ENCODE measurements at regions not wholly inside any gene's neighbourhood (a gene's known extent, or its start where the extent isn't known, plus 50 kb on each side); places are given as distances from the start of the nearest gene placed in this dataset.

DNA sequence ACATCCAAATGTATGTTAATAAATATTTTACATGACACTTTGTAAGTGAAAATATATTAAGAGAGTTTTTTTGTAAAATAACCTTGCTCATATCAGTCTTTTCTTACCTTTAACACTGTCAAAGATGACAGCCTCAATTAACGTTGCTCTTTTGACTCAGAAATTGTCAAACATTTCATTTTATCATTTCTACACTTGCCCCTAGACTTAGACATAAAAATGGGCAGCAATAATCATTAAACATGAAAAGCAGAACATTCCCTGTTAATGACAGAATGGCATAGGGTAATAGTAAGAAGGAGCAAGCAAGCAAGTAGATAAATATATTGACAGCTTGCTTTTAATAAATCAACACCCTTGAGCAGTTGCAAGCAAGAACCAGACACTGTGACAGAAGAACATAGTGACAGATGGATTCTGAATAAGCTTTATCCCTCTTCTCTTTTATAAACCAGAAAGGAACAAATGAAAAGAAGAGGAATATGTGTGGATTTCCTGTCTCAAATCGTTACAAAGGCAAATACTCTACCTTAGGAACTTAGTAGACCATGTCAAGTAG lies 796.0 kb upstream of the CHD1 start:
- Histone ChIP-seq H3K27me3 (ENCODE audit: control insufficient read depth in 2 of 2, insufficient read depth in 2 of 2, low read length in 2 of 2) (no peaks in the 10 kb centered on the region), H3K9ac (ENCODE audit: low read depth in 1 of 2, low read length in 2 of 2) (no peak overlapping the region), H3K27ac (ENCODE audit: low read depth in 2 of 2, low read length in 2 of 2) (no peak overlapping the region), H3K36me3 (ENCODE audit: control insufficient read depth in 2 of 2, insufficient read depth in 2 of 2, low read length in 2 of 2) (no peaks in the 10 kb centered on the region), H3K4me1 (ENCODE audit: control insufficient read depth in 2 of 2, insufficient read depth in 2 of 2, low read length in 2 of 2) (no peaks in the 10 kb centered on the region), H3K4me3 (ENCODE audit: low read length in 2 of 2) (no peak overlapping the region), H3K9me3 (ENCODE audit: control insufficient read depth in 2 of 2, low read length in 2 of 2) (no peaks in the 10 kb centered on the region)

DNA sequence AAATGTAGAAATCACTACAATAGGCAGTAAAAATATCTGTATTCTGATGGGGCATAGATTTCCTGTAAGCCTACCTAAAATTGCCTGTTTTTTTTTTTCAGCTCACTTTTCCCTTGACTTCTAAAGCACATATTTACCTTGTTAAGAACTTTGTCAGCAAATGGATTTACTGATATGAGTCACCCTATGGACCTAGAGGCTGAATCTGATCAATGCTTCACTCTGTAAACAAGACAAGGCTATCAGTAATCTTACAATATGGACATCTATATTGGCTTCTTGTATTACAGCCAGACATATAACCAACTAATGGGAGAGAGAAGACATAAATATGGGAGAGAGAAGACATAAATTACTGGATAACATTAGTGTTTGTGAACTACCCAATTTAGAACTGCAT lies 792.7 kb upstream of the CHD1 start:
- Histone ChIP-seq H3K36me3 (ENCODE audit: control insufficient read depth in 2 of 2, insufficient read depth in 2 of 2, low read length in 2 of 2) (no peaks in the 10 kb centered on the region), H3K4me1 (ENCODE audit: control insufficient read depth in 2 of 2, insufficient read depth in 2 of 2, low read length in 2 of 2) (no peaks in the 10 kb centered on the region), H3K27ac (ENCODE audit: low read depth in 2 of 2, low read length in 2 of 2) (no peak overlapping the region), H3K9ac (ENCODE audit: low read depth in 1 of 2, low read length in 2 of 2) (no peak overlapping the region), H3K9me3 (ENCODE audit: control insufficient read depth in 2 of 2, low read length in 2 of 2) (no peaks in the 10 kb centered on the region), H3K27me3 (ENCODE audit: control insufficient read depth in 2 of 2, insufficient read depth in 2 of 2, low read length in 2 of 2) (no peaks in the 10 kb centered on the region), H3K4me3 (ENCODE audit: low read length in 2 of 2) (no peak overlapping the region)

DNA sequence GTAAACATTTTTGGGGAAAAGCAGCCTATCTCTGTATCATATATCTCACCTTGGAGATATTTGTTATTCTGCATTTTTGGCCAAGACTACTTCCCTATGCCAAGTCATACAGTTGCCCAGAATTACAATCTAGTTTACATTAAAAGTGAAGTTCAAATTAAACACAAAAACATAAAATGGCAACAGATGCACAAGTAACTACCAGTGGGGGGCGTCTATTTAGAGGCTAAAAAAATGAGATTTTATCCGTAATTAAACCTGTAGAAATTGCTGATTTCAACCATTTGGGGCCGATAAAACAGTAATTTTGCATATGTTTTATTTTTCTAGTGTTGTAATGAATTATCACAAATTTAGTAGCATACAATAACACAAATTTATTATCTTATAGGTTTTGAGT lies 787.1 kb upstream of the CHD1 start:
- no peaks in the 10 kb centered on the region for H3K36me3 ChIP-seq (ENCODE audit: control insufficient read depth in 2 of 2, insufficient read depth in 2 of 2, low read length in 2 of 2)
- no peak overlapping the region for H3K4me3 ChIP-seq (ENCODE audit: low read length in 2 of 2)
- H3K9me3 ChIP-seq (ENCODE audit: control insufficient read depth in 2 of 2, low read length in 2 of 2) = no peaks in the 10 kb centered on the region
- no peak overlapping the region for H3K9ac ChIP-seq (ENCODE audit: low read depth in 1 of 2, low read length in 2 of 2)
- no peaks in the 10 kb centered on the region for H3K27me3 ChIP-seq (ENCODE audit: control insufficient read depth in 2 of 2, insufficient read depth in 2 of 2, low read length in 2 of 2)
- no peaks in the 10 kb centered on the region for H3K4me1 ChIP-seq (ENCODE audit: control insufficient read depth in 2 of 2, insufficient read depth in 2 of 2, low read length in 2 of 2)
- no peak overlapping the region for H3K27ac ChIP-seq (ENCODE audit: low read depth in 2 of 2, low read length in 2 of 2)

DNA sequence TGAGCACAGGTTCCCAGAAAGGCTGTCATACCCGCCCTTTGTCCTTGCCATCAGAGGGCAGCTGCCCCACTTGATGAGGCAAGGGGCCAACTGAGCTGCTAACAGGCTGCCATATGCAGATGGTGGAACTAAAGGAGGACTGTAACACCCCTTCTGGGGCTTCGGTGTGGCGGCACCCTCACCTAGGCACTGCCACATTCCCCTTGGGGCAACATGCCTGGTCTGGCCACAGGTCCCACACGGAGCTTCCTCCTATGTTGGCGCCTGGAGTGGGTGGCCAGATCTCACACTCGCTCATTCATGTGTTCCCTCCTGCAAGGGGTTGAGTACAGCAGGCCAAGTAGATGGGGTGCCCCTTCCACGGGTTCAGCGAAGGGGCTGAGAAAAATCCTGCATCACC lies 777.4 kb upstream of the CHD1 start:
- Histone ChIP-seq H3K36me3 (ENCODE audit: control insufficient read depth in 2 of 2, insufficient read depth in 2 of 2, low read length in 2 of 2) (no peaks in the 10 kb centered on the region), H3K4me3 (ENCODE audit: low read length in 2 of 2) (no peak overlapping the region), H3K9ac (ENCODE audit: low read depth in 1 of 2, low read length in 2 of 2) (no peak overlapping the region), H3K27ac (ENCODE audit: low read depth in 2 of 2, low read length in 2 of 2) (no peak overlapping the region), H3K4me1 (ENCODE audit: control insufficient read depth in 2 of 2, insufficient read depth in 2 of 2, low read length in 2 of 2) (no peaks in the 10 kb centered on the region), H3K27me3 (ENCODE audit: control insufficient read depth in 2 of 2, insufficient read depth in 2 of 2, low read length in 2 of 2) (no peaks in the 10 kb centered on the region), H3K9me3 (ENCODE audit: control insufficient read depth in 2 of 2, low read length in 2 of 2) (no peaks in the 10 kb centered on the region)

GRCh38 chr5:99702565-99702964 lies 773.8 kb upstream of the CHD1 start:
- Histone ChIP-seq H3K27me3 (ENCODE audit: control insufficient read depth in 2 of 2, insufficient read depth in 2 of 2, low read length in 2 of 2) (no peaks in the 10 kb centered on the region), H3K4me1 (ENCODE audit: control insufficient read depth in 2 of 2, insufficient read depth in 2 of 2, low read length in 2 of 2) (no peaks in the 10 kb centered on the region), H3K9me3 (ENCODE audit: control insufficient read depth in 2 of 2, low read length in 2 of 2) (peaks cover 0 to 2% of the 10 kb centered on the region in 2 donors), H3K4me3 (ENCODE audit: low read length in 2 of 2) (no peak overlapping the region), H3K27ac (ENCODE audit: low read depth in 2 of 2, low read length in 2 of 2) (no peak overlapping the region), H3K9ac (ENCODE audit: low read depth in 1 of 2, low read length in 2 of 2) (no peak overlapping the region), H3K36me3 (ENCODE audit: control insufficient read depth in 2 of 2, insufficient read depth in 2 of 2, low read length in 2 of 2) (no peaks in the 10 kb centered on the region)

- H3K4me1 ChIP-seq (ENCODE audit: control insufficient read depth in 2 of 2, insufficient read depth in 2 of 2, low read length in 2 of 2) = no peaks in the 10 kb centered on the region
- H3K27me3 ChIP-seq (ENCODE audit: control insufficient read depth in 2 of 2, insufficient read depth in 2 of 2, low read length in 2 of 2) = no peaks in the 10 kb centered on the region
- H3K27ac ChIP-seq (ENCODE audit: low read depth in 2 of 2, low read length in 2 of 2) = no peak overlapping the region
- no peak overlapping the region for H3K4me3 ChIP-seq (ENCODE audit: low read length in 2 of 2)
- H3K9ac ChIP-seq (ENCODE audit: low read depth in 1 of 2, low read length in 2 of 2) = no peak overlapping the region
- no peaks in the 10 kb centered on the region for H3K36me3 ChIP-seq (ENCODE audit: control insufficient read depth in 2 of 2, insufficient read depth in 2 of 2, low read length in 2 of 2)
- peaks cover 0 to 2% of the 10 kb centered on the region in 2 donors for H3K9me3 ChIP-seq (ENCODE audit: control insufficient read depth in 2 of 2, low read length in 2 of 2)
Observed at GRCh38 chr5:99694884-99695283, 766.1 kb upstream of the CHD1 start.

GRCh38 chr5:99686538-99686937 lies 757.7 kb upstream of the CHD1 start:
- Histone ChIP-seq H3K4me3 (ENCODE audit: low read length in 2 of 2) (no peak overlapping the region), H3K27ac (ENCODE audit: low read depth in 2 of 2, low read length in 2 of 2) (no peak overlapping the region), H3K4me1 (ENCODE audit: control insufficient read depth in 2 of 2, insufficient read depth in 2 of 2, low read length in 2 of 2) (no peaks in the 10 kb centered on the region), H3K36me3 (ENCODE audit: control insufficient read depth in 2 of 2, insufficient read depth in 2 of 2, low read length in 2 of 2) (no peaks in the 10 kb centered on the region), H3K9me3 (ENCODE audit: control insufficient read depth in 2 of 2, low read length in 2 of 2) (no peaks in the 10 kb centered on the region), H3K9ac (ENCODE audit: low read depth in 1 of 2, low read length in 2 of 2) (no peak overlapping the region), H3K27me3 (ENCODE audit: control insufficient read depth in 2 of 2, insufficient read depth in 2 of 2, low read length in 2 of 2) (no peaks in the 10 kb centered on the region)

DNA sequence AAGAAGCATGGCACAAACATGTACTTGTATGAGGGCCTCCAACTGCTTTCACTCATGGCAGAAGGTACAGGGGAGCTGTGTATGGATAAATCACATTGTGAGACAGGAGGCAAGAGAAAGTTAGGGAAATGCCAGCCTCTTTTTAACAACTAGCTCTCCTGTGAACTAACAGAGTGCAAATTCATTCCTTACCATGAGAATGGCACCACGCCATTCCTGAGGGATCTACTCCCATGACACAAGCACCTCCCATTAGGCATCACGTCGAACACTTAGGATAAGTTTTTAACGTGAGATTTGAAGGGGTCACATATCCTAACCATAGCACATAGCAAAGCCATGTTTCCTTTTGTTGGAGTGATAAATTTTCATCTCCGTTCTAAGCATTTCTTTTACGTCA lies 747.2 kb upstream of the CHD1 start:
- no peaks in the 10 kb centered on the region for H3K27me3 ChIP-seq (ENCODE audit: control insufficient read depth in 2 of 2, insufficient read depth in 2 of 2, low read length in 2 of 2)
- H3K36me3 ChIP-seq (ENCODE audit: control insufficient read depth in 2 of 2, insufficient read depth in 2 of 2, low read length in 2 of 2) = no peaks in the 10 kb centered on the region
- H3K9ac ChIP-seq (ENCODE audit: low read depth in 1 of 2, low read length in 2 of 2) = no peak overlapping the region
- no peaks in the 10 kb centered on the region for H3K4me1 ChIP-seq (ENCODE audit: control insufficient read depth in 2 of 2, insufficient read depth in 2 of 2, low read length in 2 of 2)
- no peaks in the 10 kb centered on the region for H3K9me3 ChIP-seq (ENCODE audit: control insufficient read depth in 2 of 2, low read length in 2 of 2)
- no peak overlapping the region for H3K4me3 ChIP-seq (ENCODE audit: low read length in 2 of 2)
- H3K27ac ChIP-seq (ENCODE audit: low read depth in 2 of 2, low read length in 2 of 2) = no peak overlapping the region

- Histone ChIP-seq H3K27me3 (ENCODE audit: control insufficient read depth in 2 of 2, insufficient read depth in 2 of 2, low read length in 2 of 2) (no peaks in the 10 kb centered on the region), H3K27ac (ENCODE audit: low read depth in 2 of 2, low read length in 2 of 2) (no peak overlapping the region), H3K9me3 (ENCODE audit: control insufficient read depth in 2 of 2, low read length in 2 of 2) (no peaks in the 10 kb centered on the region), H3K4me3 (ENCODE audit: low read length in 2 of 2) (no peak overlapping the region), H3K9ac (ENCODE audit: low read depth in 1 of 2, low read length in 2 of 2) (no peak overlapping the region), H3K36me3 (ENCODE audit: control insufficient read depth in 2 of 2, insufficient read depth in 2 of 2, low read length in 2 of 2) (no peaks in the 10 kb centered on the region), H3K4me1 (ENCODE audit: control insufficient read depth in 2 of 2, insufficient read depth in 2 of 2, low read length in 2 of 2) (no peaks in the 10 kb centered on the region)
Observed at GRCh38 chr5:99674101-99674500, 745.3 kb upstream of the CHD1 start.

DNA sequence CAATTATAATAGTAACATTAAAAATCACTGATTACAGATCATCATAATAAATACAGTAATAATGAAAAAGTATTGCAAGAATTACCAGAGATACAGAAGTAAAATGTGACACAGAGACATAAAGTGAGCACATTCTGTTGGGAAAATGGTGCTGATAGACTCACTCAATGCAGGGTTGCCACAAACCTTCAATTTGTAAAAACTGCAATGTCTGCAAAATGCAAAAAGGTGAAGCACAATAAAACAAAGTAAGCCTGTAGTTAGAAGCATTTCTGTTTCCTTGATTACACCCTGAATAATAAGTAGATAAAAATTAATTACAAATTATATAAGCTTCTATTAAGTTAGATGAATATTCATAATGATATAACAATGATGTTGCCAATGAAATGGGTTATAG lies 736.2 kb upstream of the CHD1 start:
- no peaks in the 10 kb centered on the region for H3K36me3 ChIP-seq (ENCODE audit: control insufficient read depth in 2 of 2, insufficient read depth in 2 of 2, low read length in 2 of 2)
- H3K9me3 ChIP-seq (ENCODE audit: control insufficient read depth in 2 of 2, low read length in 2 of 2) = no peaks in the 10 kb centered on the region
- no peak overlapping the region for H3K4me3 ChIP-seq (ENCODE audit: low read length in 2 of 2)
- H3K27me3 ChIP-seq (ENCODE audit: control insufficient read depth in 2 of 2, insufficient read depth in 2 of 2, low read length in 2 of 2) = no peaks in the 10 kb centered on the region
- no peaks in the 10 kb centered on the region for H3K4me1 ChIP-seq (ENCODE audit: control insufficient read depth in 2 of 2, insufficient read depth in 2 of 2, low read length in 2 of 2)
- no peak overlapping the region for H3K27ac ChIP-seq (ENCODE audit: low read depth in 2 of 2, low read length in 2 of 2)
- no peak overlapping the region for H3K9ac ChIP-seq (ENCODE audit: low read depth in 1 of 2, low read length in 2 of 2)

DNA sequence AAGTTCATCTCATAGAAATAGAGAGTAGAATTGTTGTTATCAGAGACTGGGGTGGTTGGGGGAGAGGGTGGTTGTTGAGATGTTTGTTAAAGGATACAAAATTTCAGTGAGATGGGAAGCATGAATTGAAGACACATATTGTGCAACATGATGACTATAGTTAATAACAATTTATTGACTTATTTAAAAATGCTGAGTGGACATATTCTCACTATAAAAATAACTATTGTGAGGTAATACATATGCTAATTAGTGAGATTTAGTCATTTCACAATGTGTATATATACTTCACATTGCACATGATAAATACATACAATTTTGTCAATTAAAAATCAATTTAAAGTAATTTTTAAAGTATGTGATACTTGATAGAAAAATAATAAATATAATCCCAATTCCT lies 722.5 kb upstream of the CHD1 start:
- no peak overlapping the region for H3K9ac ChIP-seq (ENCODE audit: low read depth in 1 of 2, low read length in 2 of 2)

More for the DNA sequence above, 722.5 kb upstream of the CHD1 start:
- Histone ChIP-seq H3K27ac (ENCODE audit: low read depth in 2 of 2, low read length in 2 of 2) (no peak overlapping the region), H3K9me3 (ENCODE audit: control insufficient read depth in 2 of 2, low read length in 2 of 2) (no peaks in the 10 kb centered on the region), H3K4me3 (ENCODE audit: low read length in 2 of 2) (no peak overlapping the region), H3K4me1 (ENCODE audit: control insufficient read depth in 2 of 2, insufficient read depth in 2 of 2, low read length in 2 of 2) (no peaks in the 10 kb centered on the region), H3K27me3 (ENCODE audit: control insufficient read depth in 2 of 2, insufficient read depth in 2 of 2, low read length in 2 of 2) (no peaks in the 10 kb centered on the region), H3K36me3 (ENCODE audit: control insufficient read depth in 2 of 2, insufficient read depth in 2 of 2, low read length in 2 of 2) (no peaks in the 10 kb centered on the region)

Measured in mucosa of rectum (tissue), 2 donors.